Tibial nerve (tissue), 3 donors: ENCODE measurements at regions not wholly inside any gene's neighbourhood (a gene's known extent, or its start where the extent isn't known, plus 50 kb on each side); places are given as distances from the start of the nearest gene placed in this dataset.
"Not testable (repeated sequence)": the region's sequence is repeated elsewhere in the genome, so short reads cannot be mapped to it uniquely, and the experiment has no call there.

ENCODE experiments used
- POLR2A ChIP-seq, 2 donors: fragments of 450-650 bp; IDR thresholded peaks; one replicate each; pipeline ENCODE4 v1.6.1; 2017; ENCODE audit warnings: antibody characterized with exemption in 2 of 2, mild to moderate bottlenecking in 2 of 2, moderate library complexity in 2 of 2
- TF ChIP-seq, protein P1 (sequence below), 5 experiments: fragments of 200-600 bp in 3 of 5; fragments of 450-650 bp in 2 of 5; sonication (generic) in 3 of 5; IDR thresholded peaks; one replicate each; pipeline ENCODE4 v1.5.1; 2016 to 2019; ENCODE audit warnings: antibody characterized with exemption in 5 of 5, mild to moderate bottlenecking in 3 of 5, moderate library complexity in 2 of 5

DNA sequence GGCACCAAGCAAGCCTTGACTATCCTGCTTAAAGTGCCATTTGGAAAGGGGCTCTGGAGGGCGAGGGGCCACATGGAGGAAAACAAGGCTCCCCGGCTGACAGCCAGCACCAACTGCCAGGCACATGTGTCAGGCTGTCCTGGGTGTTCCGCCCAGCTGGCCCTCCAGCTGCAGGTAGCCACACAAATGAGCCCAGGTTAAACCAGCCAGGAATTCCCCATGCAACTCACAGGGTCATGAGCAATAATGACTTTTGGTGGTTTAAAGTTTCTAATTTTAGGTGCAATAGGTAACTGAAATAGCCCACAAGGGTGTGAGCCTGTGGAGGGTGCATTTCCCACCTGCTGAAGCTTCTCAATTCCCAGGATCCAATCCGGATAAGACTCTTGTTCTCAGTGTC, 58.9 kb upstream of the EEF2KMT start:
- TF ChIP-seq, protein P1, sequence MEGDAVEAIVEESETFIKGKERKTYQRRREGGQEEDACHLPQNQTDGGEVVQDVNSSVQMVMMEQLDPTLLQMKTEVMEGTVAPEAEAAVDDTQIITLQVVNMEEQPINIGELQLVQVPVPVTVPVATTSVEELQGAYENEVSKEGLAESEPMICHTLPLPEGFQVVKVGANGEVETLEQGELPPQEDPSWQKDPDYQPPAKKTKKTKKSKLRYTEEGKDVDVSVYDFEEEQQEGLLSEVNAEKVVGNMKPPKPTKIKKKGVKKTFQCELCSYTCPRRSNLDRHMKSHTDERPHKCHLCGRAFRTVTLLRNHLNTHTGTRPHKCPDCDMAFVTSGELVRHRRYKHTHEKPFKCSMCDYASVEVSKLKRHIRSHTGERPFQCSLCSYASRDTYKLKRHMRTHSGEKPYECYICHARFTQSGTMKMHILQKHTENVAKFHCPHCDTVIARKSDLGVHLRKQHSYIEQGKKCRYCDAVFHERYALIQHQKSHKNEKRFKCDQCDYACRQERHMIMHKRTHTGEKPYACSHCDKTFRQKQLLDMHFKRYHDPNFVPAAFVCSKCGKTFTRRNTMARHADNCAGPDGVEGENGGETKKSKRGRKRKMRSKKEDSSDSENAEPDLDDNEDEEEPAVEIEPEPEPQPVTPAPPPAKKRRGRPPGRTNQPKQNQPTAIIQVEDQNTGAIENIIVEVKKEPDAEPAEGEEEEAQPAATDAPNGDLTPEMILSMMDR (IDR thresholded peaks at IDR 0.05) = not testable (repeated sequence)
- not testable (repeated sequence) for TF ChIP-seq POLR2A (IDR thresholded peaks at IDR 0.05)
